NCI-H1694 (cell line): ENCODE measurements at regions not wholly inside any gene's neighbourhood (a gene's known extent, or its start where the extent isn't known, plus 50 kb on each side); places are given as distances from the start of the nearest gene placed in this dataset.

Experiments used
- DNase-seq: peaks from one replicate; lab custom pipeline; 2025; lab: John Stamatoyannopoulos, UW

- no peak for DNase-seq
These were observed 356.0 kb downstream of the DUSP6 start for GRCh38 chr12:88996200-88996788.

- no peak for DNase-seq
These were observed 357.3 kb downstream of the DUSP6 start for GRCh38 chr12:88994971-88995370.

GRCh38 chr12:88994537-88994936, 357.8 kb downstream of the DUSP6 start:
- no peak for DNase-seq

- DNase-seq: peak; percentile 16
These were observed 358.6 kb downstream of the DUSP6 start for GRCh38 chr12:88993651-88994050.

- DNase-seq: no peak
These were observed 366.2 kb downstream of the DUSP6 start for GRCh38 chr12:88986056-88986455.

- DNase-seq: no peak
These were observed 366.7 kb downstream of the DUSP6 start for GRCh38 chr12:88985631-88986030.

GRCh38 chr12:88985011-88985410, 367.3 kb downstream of the DUSP6 start:
- no peak for DNase-seq

GRCh38 chr12:88982694-88983093, 369.6 kb downstream of the DUSP6 start:
- no peak for DNase-seq

GRCh38 chr12:88977115-88977514, 375.2 kb downstream of the DUSP6 start:
- no peak for DNase-seq

GRCh38 chr12:88973998-88974397, 378.3 kb downstream of the DUSP6 start:
- no peak for DNase-seq

- DNase-seq: no peak
These were observed 381.6 kb downstream of the DUSP6 start for GRCh38 chr12:88970740-88971139.

GRCh38 chr12:88969127-88969526, 383.2 kb downstream of the DUSP6 start:
- no peak for DNase-seq

GRCh38 chr12:88960213-88960878, 380.1 kb upstream of the KITLG start:
- DNase-seq: no peak

GRCh38 chr12:88958946-88959345, 378.7 kb upstream of the KITLG start:
- DNase-seq: no peak

- DNase-seq: no peak
These were observed 377.9 kb upstream of the KITLG start for GRCh38 chr12:88958153-88958552.

GRCh38 chr12:88957358-88957757, 377.1 kb upstream of the KITLG start:
- DNase-seq: no peak

GRCh38 chr12:88955531-88955930, 375.3 kb upstream of the KITLG start:
- no peak for DNase-seq

- no peak for DNase-seq
These were observed 372.8 kb upstream of the KITLG start for GRCh38 chr12:88953029-88953586.

GRCh38 chr12:88952562-88952942, 372.3 kb upstream of the KITLG start:
- DNase-seq: no peak

GRCh38 chr12:88951860-88952561, 371.7 kb upstream of the KITLG start:
- no peak for DNase-seq

GRCh38 chr12:88951177-88951576, 370.9 kb upstream of the KITLG start:
- DNase-seq: no peak

- DNase-seq: no peak
These were observed 367.3 kb upstream of the KITLG start for GRCh38 chr12:88947486-88948043.
